ENCODE measurements at regions not wholly inside any gene's neighbourhood (a gene's known extent, or its start where the extent isn't known, plus 50 kb on each side); places are given as distances from the start of the nearest gene placed in this dataset.

DNA sequence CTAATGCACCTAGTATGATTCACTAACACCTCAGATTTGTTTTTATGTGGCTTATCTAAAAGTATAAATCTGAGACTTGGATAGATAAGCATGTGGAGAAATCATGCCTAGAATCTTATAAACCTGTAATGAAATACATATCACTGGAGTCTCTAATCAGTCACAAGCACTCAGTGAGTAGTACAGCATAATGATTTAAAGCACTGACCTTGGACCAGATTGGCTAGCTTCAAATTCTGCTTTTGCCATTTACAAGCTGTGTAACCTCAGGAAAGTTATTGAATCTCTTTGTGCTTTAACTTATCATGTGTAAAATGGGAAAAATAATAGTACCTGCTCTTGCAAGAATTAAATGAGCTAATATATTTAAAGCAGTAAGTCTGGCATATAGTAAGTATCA is 61.2 kb upstream of the ALDH1A1 start:
- Histone ChIP-seq H3K36me3 (ENCODE audit: control insufficient read depth, insufficient read depth, low read length) (no peaks in the 10 kb centered on the region), H3K4me3 (ENCODE audit: extremely low read depth, insufficient read depth, low read length, poor library complexity, severe bottlenecking) (no peak overlapping the region), H3K9me3 (ENCODE audit: control insufficient read depth, low read length) (no peaks in the 10 kb centered on the region), H3K27ac (ENCODE audit: low read depth, low read length, severe bottlenecking) (no peak overlapping the region), H3K4me1 (ENCODE audit: control insufficient read depth, insufficient read depth, low read length, poor library complexity, severe bottlenecking) (no peaks in the 10 kb centered on the region)

- WGBS, 2 experiments (ENCODE audit: insufficient coverage in 2 of 2), result no CpG with 5 or more reads among the region's 2 CpGs
Measured at GRCh38 chr9:73011956-73012355, 59.1 kb upstream of the ALDH1A1 start.

DNA sequence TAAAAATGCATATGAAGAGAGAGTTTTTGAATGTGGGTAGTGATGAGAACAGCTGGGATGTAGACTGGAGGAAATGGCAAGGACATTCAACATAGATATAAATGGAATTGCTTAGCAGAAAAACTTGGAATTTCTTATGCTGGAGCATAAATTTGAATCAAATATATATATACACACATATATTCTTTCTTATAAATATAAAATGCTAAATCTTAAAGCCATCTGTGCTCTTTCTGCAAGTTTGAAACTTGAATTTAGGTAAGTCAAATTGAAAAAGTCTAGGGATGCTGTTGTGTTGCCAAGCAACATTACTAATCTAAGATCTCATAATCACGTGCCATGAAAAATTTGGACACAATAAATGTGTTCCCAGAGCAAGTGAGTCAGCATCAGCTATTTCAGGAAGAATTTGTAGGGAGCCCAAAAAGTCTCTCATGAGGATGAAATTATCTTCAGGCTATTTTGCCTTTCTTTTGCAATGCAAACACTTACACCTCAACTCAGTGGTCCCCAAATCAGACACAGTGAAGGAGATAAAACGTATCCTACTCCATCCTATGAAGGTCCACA is 58.4 kb upstream of the ALDH1A1 start:
- no peaks in the 10 kb centered on the region for H3K4me1 ChIP-seq (ENCODE audit: control insufficient read depth, insufficient read depth, low read length, poor library complexity, severe bottlenecking)
- H3K27ac ChIP-seq (ENCODE audit: low read depth, low read length, severe bottlenecking), result no peak overlapping the region
- WGBS, 2 experiments (ENCODE audit: insufficient coverage in 2 of 2), result 78 to 90% methylated on average over 2 of the region's 2 CpGs
- H3K4me3 ChIP-seq (ENCODE audit: extremely low read depth, insufficient read depth, low read length, poor library complexity, severe bottlenecking), result no peak overlapping the region
- H3K36me3 ChIP-seq (ENCODE audit: control insufficient read depth, insufficient read depth, low read length), result no peaks in the 10 kb centered on the region
- H3K9me3 ChIP-seq (ENCODE audit: control insufficient read depth, low read length), result no peaks in the 10 kb centered on the region

More at GRCh38 chr9:73011956-73012355, 59.1 kb upstream of the ALDH1A1 start:
- H3K36me3 ChIP-seq (ENCODE audit: control insufficient read depth, insufficient read depth, low read length), result no peaks in the 10 kb centered on the region
- H3K4me1 ChIP-seq (ENCODE audit: control insufficient read depth, insufficient read depth, low read length, poor library complexity, severe bottlenecking), result no peaks in the 10 kb centered on the region
- H3K9me3 ChIP-seq (ENCODE audit: control insufficient read depth, low read length), result no peaks in the 10 kb centered on the region
- no peak overlapping the region for H3K4me3 ChIP-seq (ENCODE audit: extremely low read depth, insufficient read depth, low read length, poor library complexity, severe bottlenecking)
- H3K27ac ChIP-seq (ENCODE audit: low read depth, low read length, severe bottlenecking), result no peak overlapping the region

- WGBS, 2 experiments (ENCODE audit: insufficient coverage in 2 of 2), result 69 to 100% methylated on average over 1 to 2 of the region's 2 CpGs
- Histone ChIP-seq H3K9me3 (ENCODE audit: control insufficient read depth, low read length) (no peaks in the 10 kb centered on the region), H3K36me3 (ENCODE audit: control insufficient read depth, insufficient read depth, low read length) (no peaks in the 10 kb centered on the region), H3K27ac (ENCODE audit: low read depth, low read length, severe bottlenecking) (no peak overlapping the region), H3K4me1 (ENCODE audit: control insufficient read depth, insufficient read depth, low read length, poor library complexity, severe bottlenecking) (no peaks in the 10 kb centered on the region), H3K4me3 (ENCODE audit: extremely low read depth, insufficient read depth, low read length, poor library complexity, severe bottlenecking) (no peak overlapping the region)
Measured at GRCh38 chr9:73009649-73010288, 56.9 kb upstream of the ALDH1A1 start.

GRCh38 chr9:73007966-73008672 is 55.3 kb upstream of the ALDH1A1 start:
- no peaks in the 10 kb centered on the region for H3K36me3 ChIP-seq (ENCODE audit: control insufficient read depth, insufficient read depth, low read length)
- H3K4me3 ChIP-seq (ENCODE audit: extremely low read depth, insufficient read depth, low read length, poor library complexity, severe bottlenecking), result no peak overlapping the region
- H3K4me1 ChIP-seq (ENCODE audit: control insufficient read depth, insufficient read depth, low read length, poor library complexity, severe bottlenecking), result no peaks in the 10 kb centered on the region
- whole genome bisulfite sequencing, 2 experiments (ENCODE audit: insufficient coverage in 2 of 2), result no CpG with 5 or more reads among the region's 3 CpGs
- H3K27ac ChIP-seq (ENCODE audit: low read depth, low read length, severe bottlenecking), result no peak overlapping the region
- no peaks in the 10 kb centered on the region for H3K9me3 ChIP-seq (ENCODE audit: control insufficient read depth, low read length)

- no peaks in the 10 kb centered on the region for H3K9me3 ChIP-seq (ENCODE audit: control insufficient read depth, low read length)
- H3K4me1 ChIP-seq (ENCODE audit: control insufficient read depth, insufficient read depth, low read length, poor library complexity, severe bottlenecking), result no peaks in the 10 kb centered on the region
- WGBS, 2 experiments (ENCODE audit: insufficient coverage in 2 of 2), result no CpG with 5 or more reads among the region's 2 CpGs
- no peaks in the 10 kb centered on the region for H3K36me3 ChIP-seq (ENCODE audit: control insufficient read depth, insufficient read depth, low read length)
- no peak overlapping the region for H3K4me3 ChIP-seq (ENCODE audit: extremely low read depth, insufficient read depth, low read length, poor library complexity, severe bottlenecking)
- no peak overlapping the region for H3K27ac ChIP-seq (ENCODE audit: low read depth, low read length, severe bottlenecking)
Measured at GRCh38 chr9:73006986-73007385, 54.1 kb upstream of the ALDH1A1 start.

All from mesodermal cell (in vitro differentiated cells).